PFSK-1 (cell line): ENCODE measurements at regions not wholly inside any gene's neighbourhood (a gene's known extent, or its start where the extent isn't known, plus 50 kb on each side); places are given as distances from the start of the nearest gene placed in this dataset.

ENCODE experiments used
- POLR2AphosphoS5 ChIP-seq: IDR thresholded peaks from 2 replicates; pipeline ENCODE4 v1.6.1; 2012; ENCODE audit warnings: low read depth, mild to moderate bottlenecking, control low read depth, low read length, moderate library complexity
- SIN3A ChIP-seq: IDR thresholded peaks from 2 replicates; pipeline ENCODE4 v1.6.1; 2012; ENCODE audit warnings: mild to moderate bottlenecking, low read length, moderate library complexity, borderline replicate concordance; ENCODE audit not compliant: insufficient read depth
- TAF1 ChIP-seq: IDR thresholded peaks from 2 replicates; pipeline ENCODE4 v1.6.1; 2012; ENCODE audit warnings: low read length, control low read depth, borderline replicate concordance; ENCODE audit not compliant: insufficient read depth

DNA sequence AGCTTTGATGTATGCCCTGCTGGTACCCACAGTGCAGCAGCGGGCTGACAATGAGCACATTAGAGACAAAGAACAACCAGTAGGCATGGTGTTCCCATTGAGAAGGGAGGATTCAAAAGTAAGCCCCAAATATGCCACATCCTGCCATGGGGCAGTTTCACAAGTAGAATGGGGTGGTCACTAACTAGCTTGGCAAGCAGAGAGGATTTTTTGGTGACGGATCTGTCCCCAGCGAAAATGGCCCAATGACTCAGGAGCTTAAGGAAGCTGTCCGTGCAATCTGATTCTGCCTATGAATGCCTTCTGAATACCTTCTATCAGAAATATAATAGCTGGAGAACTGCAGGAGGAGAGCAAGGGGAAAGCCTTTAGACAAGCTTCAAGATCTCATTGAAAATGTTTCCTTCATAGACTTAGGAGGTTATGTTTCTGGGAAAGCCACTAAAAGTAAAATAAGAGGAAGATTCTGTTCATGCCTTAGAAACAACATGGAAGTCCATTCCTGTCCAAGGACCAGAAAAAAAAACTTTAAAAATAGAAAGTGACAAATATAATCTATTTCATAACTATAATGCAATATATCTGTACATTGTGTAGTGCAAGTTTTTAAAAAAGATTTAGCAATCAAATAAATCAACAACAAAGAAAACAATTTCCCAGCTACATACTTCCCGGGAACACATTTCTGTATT lies 117.5 kb upstream of the SLC14A2 start:
- TF ChIP-seq POLR2AphosphoS5 (no peak), SIN3A (no peak), TAF1 (no peak)
